Mesenchymal stem cell (in vitro differentiated cells and primary cell): ENCODE measurements at regions not wholly inside any gene's neighbourhood (a gene's known extent, or its start where the extent isn't known, plus 50 kb on each side); places are given as distances from the start of the nearest gene placed in this dataset.

Experiments used
- DNase-seq: peaks from one replicate; pipeline ENCODE4 v3.0.0-alpha.2; 2013
- H2AFZ ChIP-seq: one replicate; pipeline ENCODE4 v1.6.1; 2013; ENCODE audit warnings: low read depth, mild to moderate bottlenecking, control low read depth, inconsistent platforms, low read length, moderate library complexity
- H2AK5ac ChIP-seq: 2 replicates; pipeline ENCODE4 v1.6.1; 2013; ENCODE audit warnings: low read length, moderate library complexity, mild to moderate bottlenecking, inconsistent platforms; ENCODE audit not compliant: severe bottlenecking
- H2BK120ac ChIP-seq: one replicate; pipeline ENCODE4 v1.6.1; 2013; ENCODE audit warnings: low read depth, mild to moderate bottlenecking, inconsistent platforms, low read length, moderate library complexity
- H2BK12ac ChIP-seq, 2 experiments: one replicate each; pipeline ENCODE4 v1.6.1; 2013; ENCODE audit warnings: inconsistent platforms in 2 of 2, low read length in 2 of 2, mild to moderate bottlenecking in 2 of 2, moderate library complexity in 2 of 2, control low read depth in 1 of 2
- H2BK15ac ChIP-seq: one replicate; pipeline ENCODE4 v1.6.1; 2013; ENCODE audit warnings: mild to moderate bottlenecking, low read depth, inconsistent platforms; ENCODE audit not compliant: poor library complexity, severe bottlenecking
- H2BK5ac ChIP-seq: 2 replicates; pipeline ENCODE4 v1.6.1; 2013; ENCODE audit warnings: low read depth, mild to moderate bottlenecking, low read length, control low read depth, inconsistent platforms; ENCODE audit not compliant: poor library complexity, severe bottlenecking
- H3K14ac ChIP-seq, 2 experiments: one replicate each; pipeline ENCODE4 v1.6.1; 2013; ENCODE audit warnings: inconsistent platforms in 2 of 2, low read length in 2 of 2, control low read depth in 1 of 2, mild to moderate bottlenecking in 1 of 2, moderate library complexity in 1 of 2
- H3K18ac ChIP-seq, 2 experiments: one replicate each; pipeline ENCODE4 v1.6.1; 2013; ENCODE audit warnings: inconsistent platforms in 2 of 2, low read length in 2 of 2, control low read depth in 1 of 2, low read depth in 1 of 2, mild to moderate bottlenecking in 1 of 2
- H3K23ac ChIP-seq, 2 experiments: one replicate each; pipeline ENCODE4 v1.6.1; 2013; ENCODE audit warnings: inconsistent platforms in 2 of 2, low read length in 2 of 2, mild to moderate bottlenecking in 2 of 2, moderate library complexity in 2 of 2, control low read depth in 1 of 2
- H3K27ac ChIP-seq: 2 replicates; pipeline ENCODE4 v1.5.1; 2013; ENCODE audit warnings: mild to moderate bottlenecking, moderate library complexity, low read length, control low read depth, inconsistent platforms; ENCODE audit not compliant: poor library complexity, severe bottlenecking
- H3K27me3 ChIP-seq, 2 experiments: 2 replicates each; pipeline versions ENCODE4 v1.6.1 to v1.7.0; 2013; ENCODE audit warnings: low read length in 2 of 2, mild to moderate bottlenecking in 2 of 2, moderate library complexity in 2 of 2, control low read depth in 1 of 2, inconsistent platforms in 1 of 2; ENCODE audit not compliant: control insufficient read depth in 1 of 2, insufficient read depth in 1 of 2
- H3K36me3 ChIP-seq, 2 experiments: 2 replicates each; pipeline versions ENCODE4 v1.6.1 to v1.7.0; 2013; ENCODE audit warnings: low read length in 2 of 2, control low read depth in 1 of 2, inconsistent platforms in 1 of 2, low read depth in 1 of 2, mild to moderate bottlenecking in 1 of 2; ENCODE audit not compliant: insufficient read depth in 2 of 2, control insufficient read depth in 1 of 2
- H3K4ac ChIP-seq, 2 experiments: one replicate each; pipeline ENCODE4 v1.6.1; 2013; ENCODE audit warnings: inconsistent platforms in 2 of 2, low read length in 2 of 2, mild to moderate bottlenecking in 2 of 2, moderate library complexity in 2 of 2, control low read depth in 1 of 2, low read depth in 1 of 2
- H3K4me1 ChIP-seq: 2 replicates; pipeline ENCODE4 v1.6.1; 2013; ENCODE audit warnings: low read depth, low read length, control low read depth; ENCODE audit not compliant: control insufficient read depth, insufficient read depth
- H3K4me2 ChIP-seq: 2 replicates; pipeline ENCODE4 v1.6.1; 2013; ENCODE audit warnings: low read length, mild to moderate bottlenecking, inconsistent platforms; ENCODE audit not compliant: poor library complexity, severe bottlenecking
- H3K4me3 ChIP-seq, 2 experiments: 2 replicates each; pipeline versions ENCODE4 v1.5.1 to v1.7.0; 2013; ENCODE audit warnings: low read length in 2 of 2, mild to moderate bottlenecking in 2 of 2, control low read depth in 1 of 2, low read depth in 1 of 2; ENCODE audit not compliant: insufficient read depth in 1 of 2
- H3K79me1 ChIP-seq: replicated peaks from 2 replicates; pipeline ENCODE4 v1.6.1; 2013; ENCODE audit warnings: mild to moderate bottlenecking, control low read depth, low read length, inconsistent platforms; ENCODE audit not compliant: poor library complexity, severe bottlenecking
- H3K9ac ChIP-seq: 2 replicates; pipeline ENCODE4 v1.7.0; 2013; ENCODE audit warnings: mild to moderate bottlenecking, low read length, moderate library complexity
- H3K9me3 ChIP-seq: 2 replicates; pipeline ENCODE4 v1.7.0; 2013; ENCODE audit warnings: mild to moderate bottlenecking, low read length; ENCODE audit not compliant: control insufficient read depth
- H4K8ac ChIP-seq: one replicate; pipeline ENCODE4 v1.6.1; 2013; ENCODE audit warnings: inconsistent platforms, mild to moderate bottlenecking, low read length, moderate library complexity
- H4K91ac ChIP-seq: one replicate; pipeline ENCODE4 v1.6.1; 2013; ENCODE audit warnings: mild to moderate bottlenecking, low read length, inconsistent platforms
- WGBS: methylation state at CpG from one replicate; pipeline ENCODE4 v1.1.7; 2013; ENCODE audit warnings: mixed read lengths; 5-methylcytosine and 5-hydroxymethylcytosine counted together

GRCh38 chr6:68527691-68528090 lies 107.4 kb upstream of the ADGRB3 start:
- no peak overlapping the region for H3K27ac ChIP-seq
- no peak for DNase-seq
- no peaks in the 10 kb centered on the region for H3K27me3 ChIP-seq
- WGBS = 78% methylated on average over 4 of the region's 4 CpGs
- no peak overlapping the region for H2BK5ac ChIP-seq
- H3K36me3 ChIP-seq = no peaks in the 10 kb centered on the region
- no peak overlapping the region for H3K18ac ChIP-seq
- no peak overlapping the region for H3K4me2 ChIP-seq
- no peak overlapping the region for H2BK15ac ChIP-seq
- no peak overlapping the region for H2AK5ac ChIP-seq
- no peaks in the 10 kb centered on the region for H3K79me1 ChIP-seq
- no peaks in the 10 kb centered on the region for H3K4me1 ChIP-seq
- H3K4me3 ChIP-seq = no peak overlapping the region
- H3K9ac ChIP-seq = no peak overlapping the region
- no peak overlapping the region for H3K14ac ChIP-seq
- H2BK120ac ChIP-seq = no peak overlapping the region
- peaks cover 7% of the 10 kb centered on the region for H3K9me3 ChIP-seq
- no peak overlapping the region for H2BK12ac ChIP-seq
- no peak overlapping the region for H3K23ac ChIP-seq
- H4K91ac ChIP-seq = no peak overlapping the region
- H2AFZ ChIP-seq = no peak overlapping the region
- H4K8ac ChIP-seq = no peak overlapping the region
- no peak overlapping the region for H3K4ac ChIP-seq

GRCh38 chr6:68506911-68507310 lies 128.2 kb upstream of the ADGRB3 start:
- Histone ChIP-seq H3K18ac (no peak overlapping the region), H3K4me3 (no peak overlapping the region), H2BK120ac (no peak overlapping the region), H3K4me1 (no peaks in the 10 kb centered on the region), H3K23ac (no peak overlapping the region), H3K27ac (no peak overlapping the region), H3K4ac (no peak overlapping the region), H3K14ac (no peak overlapping the region), H2AK5ac (no peak overlapping the region), H2BK5ac (no peak overlapping the region), H2BK15ac (no peak overlapping the region), H3K4me2 (no peak overlapping the region), H2BK12ac (no peak overlapping the region), H3K36me3 (no peaks in the 10 kb centered on the region), H3K9ac (no peak overlapping the region), H4K8ac (no peak overlapping the region), H2AFZ (no peak overlapping the region), H3K9me3 (no peaks in the 10 kb centered on the region), H3K27me3 (no peaks in the 10 kb centered on the region), H3K79me1 (no peaks in the 10 kb centered on the region), H4K91ac (no peak overlapping the region)
- WGBS = 100% methylated on average over 4 of the region's 6 CpGs
- no peak for DNase-seq

- Histone ChIP-seq H2AK5ac (no peak overlapping the region), H3K4ac (no peak overlapping the region), H3K79me1 (no peaks in the 10 kb centered on the region), H4K8ac (no peak overlapping the region), H3K23ac (no peak overlapping the region), H2BK5ac (no peak overlapping the region), H2AFZ (no peak overlapping the region), H3K27ac (no peak overlapping the region), H3K18ac (no peak overlapping the region), H3K27me3 (no peaks in the 10 kb centered on the region), H2BK120ac (no peak overlapping the region), H4K91ac (no peak overlapping the region), H3K4me3 (no peak overlapping the region), H3K4me1 (no peaks in the 10 kb centered on the region), H3K9me3 (no peaks in the 10 kb centered on the region), H2BK12ac (no peak overlapping the region), H3K9ac (no peak overlapping the region), H3K14ac (no peak overlapping the region), H3K36me3 (no peaks in the 10 kb centered on the region), H3K4me2 (no peak overlapping the region), H2BK15ac (no peak overlapping the region)
- WGBS = 80% methylated on average over 1 of the region's 1 CpG
- DNase-seq = no peak
Measured at GRCh38 chr6:68502946-68503345, 132.1 kb upstream of the ADGRB3 start.

GRCh38 chr6:68497927-68498326 lies 137.2 kb upstream of the ADGRB3 start:
- peaks cover 6% of the 10 kb centered on the region for H3K9me3 ChIP-seq
- no peak overlapping the region for H2BK120ac ChIP-seq
- H2BK5ac ChIP-seq = no peak overlapping the region
- no peak overlapping the region for H3K9ac ChIP-seq
- H2BK15ac ChIP-seq = no peak overlapping the region
- H3K4ac ChIP-seq = no peak overlapping the region
- H3K14ac ChIP-seq = no peak overlapping the region
- H3K4me3 ChIP-seq = no peak overlapping the region
- no peaks in the 10 kb centered on the region for H3K4me1 ChIP-seq
- no peak overlapping the region for H3K23ac ChIP-seq
- no peaks in the 10 kb centered on the region for H3K79me1 ChIP-seq
- DNase-seq = no peak
- H4K8ac ChIP-seq = no peak overlapping the region
- 88% methylated on average over 1 of the region's 1 CpG for WGBS
- no peak overlapping the region for H3K4me2 ChIP-seq
- no peak overlapping the region for H2AFZ ChIP-seq
- no peak overlapping the region for H3K27ac ChIP-seq
- H3K36me3 ChIP-seq = no peaks in the 10 kb centered on the region
- H2AK5ac ChIP-seq = no peak overlapping the region
- H3K27me3 ChIP-seq = no peaks in the 10 kb centered on the region
- no peak overlapping the region for H2BK12ac ChIP-seq
- H3K18ac ChIP-seq = no peak overlapping the region
- H4K91ac ChIP-seq = no peak overlapping the region
